H9 (cell line): ENCODE measurements at regions not wholly inside any gene's neighbourhood (a gene's known extent, or its start where the extent isn't known, plus 50 kb on each side); places are given as distances from the start of the nearest gene placed in this dataset.

ENCODE experiments used
- DNase-seq: peaks from one replicate; pipeline ENCODE4 v3.0.0-alpha.2; 2017
- H2AFZ ChIP-seq: one replicate; pipeline ENCODE4 v1.6.1; 2013; ENCODE audit warnings: mild to moderate bottlenecking, low read length, control low read depth, moderate library complexity
- H2AK5ac ChIP-seq: 2 replicates; pipeline ENCODE4 v1.6.1; 2013; ENCODE audit warnings: low read length, control low read depth, mixed read lengths; ENCODE audit not compliant: insufficient read length
- H2BK120ac ChIP-seq: one replicate; pipeline ENCODE4 v1.6.1; 2013; ENCODE audit warnings: low read depth, mild to moderate bottlenecking, low read length, control low read depth, inconsistent platforms; ENCODE audit not compliant: poor library complexity, severe bottlenecking
- H2BK12ac ChIP-seq: 2 replicates; pipeline ENCODE4 v1.6.1; 2013; ENCODE audit warnings: low read length, control low read depth, mixed read lengths, low read depth; ENCODE audit not compliant: insufficient read length
- H2BK15ac ChIP-seq: 2 replicates; pipeline ENCODE4 v1.6.1; 2013; ENCODE audit warnings: low read depth, low read length, control low read depth
- H2BK20ac ChIP-seq: one replicate; pipeline ENCODE4 v1.6.1; 2013; ENCODE audit warnings: low read depth, mild to moderate bottlenecking, low read length, control low read depth, inconsistent platforms; ENCODE audit not compliant: poor library complexity, severe bottlenecking
- H2BK5ac ChIP-seq: 2 replicates; pipeline ENCODE4 v1.6.1; 2013; ENCODE audit warnings: low read length, control low read depth, mixed read lengths; ENCODE audit not compliant: insufficient read length
- H3K14ac ChIP-seq: 2 replicates; pipeline ENCODE4 v1.6.1; 2013; ENCODE audit warnings: low read length, control low read depth; ENCODE audit not compliant: insufficient read depth
- H3K18ac ChIP-seq: 2 replicates; pipeline ENCODE4 v1.6.1; 2013; ENCODE audit warnings: low read depth, mild to moderate bottlenecking, mixed read lengths, low read length, control low read depth; ENCODE audit not compliant: insufficient read length
- H3K23ac ChIP-seq: 2 replicates; pipeline ENCODE4 v1.6.1; 2013; ENCODE audit warnings: low read length, control low read depth, mixed read lengths, low read depth; ENCODE audit not compliant: insufficient read length
- H3K23me2 ChIP-seq: 2 replicates; pipeline ENCODE4 v1.6.1; 2013; ENCODE audit warnings: low read depth, mild to moderate bottlenecking, mixed read lengths, low read length, control low read depth; ENCODE audit not compliant: insufficient read length, poor library complexity, severe bottlenecking
- H3K27ac ChIP-seq: 2 replicates; pipeline ENCODE4 v1.5.1; 2013; ENCODE audit warnings: low read length, control low read depth, mixed read lengths, low read depth; ENCODE audit not compliant: insufficient read length
- H3K27me3 ChIP-seq: 2 replicates; pipeline ENCODE4 v1.6.1; 2013; ENCODE audit warnings: low read length, control low read depth, inconsistent platforms; ENCODE audit not compliant: insufficient read depth
- H3K4ac ChIP-seq: 2 replicates; pipeline ENCODE4 v1.6.1; 2013; ENCODE audit warnings: low read depth, mild to moderate bottlenecking, control low read depth, inconsistent platforms, low read length, moderate library complexity
- H3K4me1 ChIP-seq: 2 replicates; pipeline ENCODE4 v1.6.1; 2013; ENCODE audit warnings: low read length, control low read depth, inconsistent platforms; ENCODE audit not compliant: insufficient read depth
- H3K4me2 ChIP-seq: 2 replicates; pipeline ENCODE4 v1.6.1; 2013; ENCODE audit warnings: low read length, control low read depth, mixed read lengths; ENCODE audit not compliant: insufficient read length, insufficient read depth
- H3K56ac ChIP-seq: 2 replicates; pipeline ENCODE4 v1.6.1; 2013; ENCODE audit warnings: low read depth, mild to moderate bottlenecking, mixed read lengths, low read length, control low read depth; ENCODE audit not compliant: insufficient read length
- H3K79me1 ChIP-seq: 2 replicates; pipeline ENCODE4 v1.6.1; 2013; ENCODE audit warnings: low read depth, mild to moderate bottlenecking, moderate library complexity, low read length, control low read depth, inconsistent platforms; ENCODE audit not compliant: insufficient read depth, poor library complexity, severe bottlenecking
- H3K79me2 ChIP-seq: 2 replicates; pipeline ENCODE4 v1.6.1; 2013; ENCODE audit warnings: low read length, control low read depth, inconsistent platforms; ENCODE audit not compliant: insufficient read depth
- H3K9ac ChIP-seq: 2 replicates; pipeline ENCODE4 v1.6.1; 2013; ENCODE audit warnings: low read length, control low read depth, mixed read lengths; ENCODE audit not compliant: insufficient read length; ENCODE audit errors: extremely low read depth
- H3K9me3 ChIP-seq: one replicate; pipeline ENCODE4 v1.6.1; 2013; ENCODE audit warnings: low read depth, low read length, inconsistent platforms; ENCODE audit not compliant: control insufficient read depth
- H3T11ph ChIP-seq: one replicate; pipeline ENCODE4 v1.6.1; 2013; ENCODE audit warnings: mild to moderate bottlenecking, low read length, control low read depth, inconsistent platforms
- H4K20me1 ChIP-seq: one replicate; pipeline ENCODE4 v1.6.1; 2013; ENCODE audit not compliant: control insufficient read depth, insufficient read length, insufficient read depth
- H4K5ac ChIP-seq: 2 replicates; pipeline ENCODE4 v1.6.1; 2013; ENCODE audit warnings: low read depth, mild to moderate bottlenecking, mixed read lengths, low read length, control low read depth; ENCODE audit not compliant: insufficient read length
- H4K8ac ChIP-seq: replicated peaks from 2 replicates; pipeline ENCODE4 v1.6.1; 2013; ENCODE audit warnings: low read length, control low read depth, mixed read lengths, low read depth; ENCODE audit not compliant: insufficient read length
- H4K91ac ChIP-seq: 2 replicates; pipeline ENCODE4 v1.6.1; 2013; ENCODE audit warnings: low read depth, mild to moderate bottlenecking, moderate library complexity, mixed read lengths, low read length, control low read depth; ENCODE audit not compliant: insufficient read length
- H3K27ac Mint-ChIP-seq, 3 experiments: 2 replicates in 2 of 3; 3 replicates in 1 of 3; pipeline ENCODE4 v1.8.0; 2020 to 2021; ENCODE audit warnings: mixed read lengths in 3 of 3, mild to moderate bottlenecking in 1 of 3, moderate library complexity in 1 of 3
- H3K27me3 Mint-ChIP-seq: 2 replicates; pipeline ENCODE4 v1.8.0; 2021; ENCODE audit warnings: low read depth, mild to moderate bottlenecking, moderate library complexity, mixed read lengths
- H3K36me3 Mint-ChIP-seq, 3 experiments: 2 replicates in 2 of 3; 3 replicates in 1 of 3; pipeline ENCODE4 v1.8.0; 2020 to 2021; ENCODE audit warnings: low read depth in 3 of 3, mixed read lengths in 3 of 3; ENCODE audit not compliant: insufficient read depth in 1 of 3
- H3K4me1 Mint-ChIP-seq, 2 experiments: 2 replicates each; pipeline ENCODE4 v1.8.0; 2020; ENCODE audit warnings: mixed read lengths in 2 of 2
- H3K4me3 Mint-ChIP-seq, 2 experiments: 2 replicates in 1 of 2; 3 replicates in 1 of 2; pipeline ENCODE4 v1.8.0; 2020 to 2021; ENCODE audit warnings: mild to moderate bottlenecking in 2 of 2, mixed read lengths in 2 of 2, moderate library complexity in 1 of 2
- H3K9me3 Mint-ChIP-seq, 2 experiments: 2 replicates in 1 of 2; 3 replicates in 1 of 2; pipeline ENCODE4 v1.8.0; 2020; ENCODE audit warnings: mild to moderate bottlenecking in 2 of 2, mixed read lengths in 2 of 2, moderate library complexity in 1 of 2
- CTCF ChIP-seq: fragments of 200-600 bp; sonication (generic); conservative IDR thresholded peaks from 3 replicates; pipeline ENCODE4 v1.8.0; 2021; ENCODE audit warnings: antibody characterized with exemption, mild to moderate bottlenecking
- WGBS: extraction: QIAGEN DNeasy Blood & Tissue Kit; methylation state at CpG from one replicate; pipeline ENCODE4 v1.1.7; 2013; ENCODE audit warnings: missing lambda C conversion rate, low lambda C conversion rate, mixed read lengths; ENCODE audit not compliant: insufficient read length; ENCODE audit errors: extremely low coverage; 5-methylcytosine and 5-hydroxymethylcytosine counted together

GRCh38 chr3:27844052-27844675, 122.0 kb upstream of the EOMES start:
- H3K4me1 Mint-ChIP-seq, result no peaks in the 10 kb centered on the region

More at GRCh38 chr3:27844052-27844675, 122.0 kb upstream of the EOMES start:
- H3K79me2 ChIP-seq, result no peaks in the 10 kb centered on the region
- H2AFZ ChIP-seq, result no peak overlapping the region
- no peak for TF ChIP-seq CTCF
- DNase-seq, result no peak
- no peak overlapping the region for H2BK5ac ChIP-seq
- H3K9ac ChIP-seq, result no peak overlapping the region
- no peak overlapping the region for H4K8ac ChIP-seq
- no peak overlapping the region for H2BK15ac ChIP-seq
- no peaks in the 10 kb centered on the region for H3K36me3 Mint-ChIP-seq
- no peak overlapping the region for H2BK20ac ChIP-seq
- H3K4me1 ChIP-seq, result no peaks in the 10 kb centered on the region
- H3K9me3 ChIP-seq, result no peaks in the 10 kb centered on the region
- H3K18ac ChIP-seq, result no peak overlapping the region
- no peak overlapping the region for H3K14ac ChIP-seq
- H2AK5ac ChIP-seq, result no peak overlapping the region
- H3K9me3 Mint-ChIP-seq, result no peaks in the 10 kb centered on the region
- no peak overlapping the region for H3K23ac ChIP-seq
- no peak overlapping the region for H3K27ac Mint-ChIP-seq
- H3K27me3 ChIP-seq, result no peaks in the 10 kb centered on the region
- H3K4ac ChIP-seq, result no peak overlapping the region
- H4K91ac ChIP-seq, result no peak overlapping the region
- H4K20me1 ChIP-seq, result no peaks in the 10 kb centered on the region
- H3K23me2 ChIP-seq, result no peaks in the 10 kb centered on the region
- no peak overlapping the region for H3K27ac ChIP-seq
- WGBS, result no CpG with 5 or more reads among the region's 1 CpG
- H2BK120ac ChIP-seq, result no peak overlapping the region
- H3K4me3 Mint-ChIP-seq, result no peak overlapping the region
- H3K4me2 ChIP-seq, result no peak overlapping the region
- H2BK12ac ChIP-seq, result no peak overlapping the region
- no peak overlapping the region for H4K5ac ChIP-seq
- H3K56ac ChIP-seq, result no peak overlapping the region
- no peaks in the 10 kb centered on the region for H3K79me1 ChIP-seq
- no peak overlapping the region for H3T11ph ChIP-seq
- no peaks in the 10 kb centered on the region for H3K27me3 Mint-ChIP-seq
